Chondrocyte (in vitro differentiated cells): ENCODE measurements at regions not wholly inside any gene's neighbourhood (a gene's known extent, or its start where the extent isn't known, plus 50 kb on each side); places are given as distances from the start of the nearest gene placed in this dataset.

Experiments used
- DNase-seq: peaks from one replicate; pipeline ENCODE4 v3.0.0; 2021; ENCODE audit warnings: mixed read lengths, low spot score
- H3K27ac Mint-ChIP-seq: one replicate; pipeline ENCODE4 v1.8.0; 2021; ENCODE audit warnings: mild to moderate bottlenecking, moderate library complexity, mixed read lengths; ENCODE audit not compliant: unreplicated experiment
- H3K27me3 Mint-ChIP-seq: 2 replicates; pipeline ENCODE4 v1.8.0; 2021; ENCODE audit warnings: low read depth, mixed read lengths
- H3K36me3 Mint-ChIP-seq: 2 replicates; pipeline ENCODE4 v1.8.0; 2021; ENCODE audit warnings: low read depth, mixed read lengths
- H3K4me1 Mint-ChIP-seq: 2 replicates; pipeline ENCODE4 v1.8.0; 2021; ENCODE audit warnings: low read depth, mild to moderate bottlenecking, mixed read lengths
- H3K4me3 Mint-ChIP-seq: one replicate; pipeline ENCODE4 v1.8.0; 2021; ENCODE audit warnings: mild to moderate bottlenecking, moderate library complexity, mixed read lengths; ENCODE audit not compliant: unreplicated experiment
- H3K9me3 Mint-ChIP-seq: 2 replicates; pipeline ENCODE4 v1.8.0; 2021; ENCODE audit warnings: low read depth, mixed read lengths
- CTCF ChIP-seq: fragments of 200-600 bp; sonication (generic); IDR thresholded peaks from 2 replicates; pipeline ENCODE4 v1.5.0; 2021; ENCODE audit warnings: antibody characterized with exemption, mild to moderate bottlenecking, moderate library complexity

GRCh38 chr3:20391644-20392043, 205.6 kb upstream of the SGO1 start:
- Mint-ChIP-seq H3K27ac (no peak overlapping the region), H3K4me3 (no peak overlapping the region), H3K9me3 (no peaks in the 10 kb centered on the region), H3K4me1 (no peaks in the 10 kb centered on the region), H3K27me3 (peaks cover 6% of the 10 kb centered on the region), H3K36me3 (no peaks in the 10 kb centered on the region)
- TF ChIP-seq CTCF = no peak
- no peak for DNase-seq

GRCh38 chr3:20388971-20389370, 203.0 kb upstream of the SGO1 start:
- TF ChIP-seq CTCF = no peak
- Mint-ChIP-seq H3K27ac (no peak overlapping the region), H3K27me3 (peaks cover 2% of the 10 kb centered on the region), H3K9me3 (no peaks in the 10 kb centered on the region), H3K4me3 (no peak overlapping the region), H3K36me3 (no peaks in the 10 kb centered on the region), H3K4me1 (no peaks in the 10 kb centered on the region)
- no peak for DNase-seq

- no peaks in the 10 kb centered on the region for H3K36me3 Mint-ChIP-seq
- no peak for DNase-seq
- TF ChIP-seq CTCF = no peak
- H3K9me3 Mint-ChIP-seq = no peaks in the 10 kb centered on the region
- peaks cover 13% of the 10 kb centered on the region for H3K4me1 Mint-ChIP-seq
- H3K4me3 Mint-ChIP-seq = no peak overlapping the region
- no peaks in the 10 kb centered on the region for H3K27me3 Mint-ChIP-seq
- no peak overlapping the region for H3K27ac Mint-ChIP-seq
Observed at GRCh38 chr3:20380295-20380694, 194.3 kb upstream of the SGO1 start.

GRCh38 chr3:20378315-20378714, 192.3 kb upstream of the SGO1 start:
- H3K4me1 Mint-ChIP-seq = peaks cover 13% of the 10 kb centered on the region
- TF ChIP-seq CTCF = no peak
- no peak overlapping the region for H3K27ac Mint-ChIP-seq
- no peak for DNase-seq
- H3K4me3 Mint-ChIP-seq = no peak overlapping the region
- no peaks in the 10 kb centered on the region for H3K9me3 Mint-ChIP-seq
- H3K27me3 Mint-ChIP-seq = no peaks in the 10 kb centered on the region
- no peaks in the 10 kb centered on the region for H3K36me3 Mint-ChIP-seq

- H3K27ac Mint-ChIP-seq = no peak overlapping the region
- H3K9me3 Mint-ChIP-seq = no peaks in the 10 kb centered on the region
- no peak for DNase-seq
- peaks cover 13% of the 10 kb centered on the region for H3K4me1 Mint-ChIP-seq
- no peaks in the 10 kb centered on the region for H3K36me3 Mint-ChIP-seq
- H3K27me3 Mint-ChIP-seq = peaks cover 3% of the 10 kb centered on the region
- H3K4me3 Mint-ChIP-seq = no peak overlapping the region
- no peak for TF ChIP-seq CTCF
Observed at GRCh38 chr3:20376665-20377217, 190.7 kb upstream of the SGO1 start.
